ENCODE measurements at regions not wholly inside any gene's neighbourhood (a gene's known extent, or its start where the extent isn't known, plus 50 kb on each side); places are given as distances from the start of the nearest gene placed in this dataset.

GRCh38 chr5:133806847-133807246 lies 161.6 kb downstream of the C5orf15 start:
- TF ChIP-seq CTCF (IDR thresholded peaks at IDR 0.05; ENCODE audit: low read depth, low read length) = no peak
- no peak for TF ChIP-seq EZH2phosphoT487 (IDR thresholded peaks at IDR 0.05; ENCODE audit: low read depth)

Data from OCI-LY3 (cell line).